AG09309 (cell line): ENCODE measurements at regions not wholly inside any gene's neighbourhood (a gene's known extent, or its start where the extent isn't known, plus 50 kb on each side); places are given as distances from the start of the nearest gene placed in this dataset.
"Not testable (repeated sequence)": the region's sequence is repeated elsewhere in the genome, so short reads cannot be mapped to it uniquely, and the experiment has no call there.

Source experiments
- DNase-seq: peaks from one replicate; pipeline ENCODE4 v3.0.0-alpha.2; 2010; ENCODE audit warnings: low read depth
- H3K4me3 ChIP-seq: 2 replicates; pipeline ENCODE4 v1.5.1; 2011; ENCODE audit warnings: mild to moderate bottlenecking, low read depth, low read length, moderate library complexity; ENCODE audit not compliant: control insufficient read depth
- TF ChIP-seq, protein P1 (sequence below): IDR thresholded peaks from 2 replicates; pipeline ENCODE4 v1.5.1; 2011; ENCODE audit warnings: mild to moderate bottlenecking, low read depth, low read length, inconsistent platforms; ENCODE audit not compliant: insufficient read depth, control insufficient read depth; ENCODE audit errors: missing control alignments

DNA sequence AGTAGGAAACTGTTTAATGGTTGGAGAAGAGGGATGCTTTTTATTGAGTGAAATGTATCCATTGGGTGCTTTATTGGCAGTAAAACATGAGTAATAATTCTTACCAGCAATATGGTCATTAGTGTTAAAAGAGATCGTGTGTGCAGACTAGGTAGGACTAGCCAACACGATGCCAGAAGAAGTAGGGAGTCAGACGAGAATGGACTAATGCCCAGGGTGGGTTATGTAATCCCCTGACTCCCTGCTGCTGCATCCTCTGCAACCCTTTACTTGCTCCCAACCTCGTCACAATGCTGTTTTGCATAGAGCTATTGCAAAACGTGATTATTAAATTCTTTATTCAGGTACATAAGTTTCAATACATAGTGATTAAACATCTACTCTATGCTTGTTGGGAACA, 1213.7 kb downstream of the GATA3 start:
- no peak for DNase-seq
- TF ChIP-seq, protein P1, sequence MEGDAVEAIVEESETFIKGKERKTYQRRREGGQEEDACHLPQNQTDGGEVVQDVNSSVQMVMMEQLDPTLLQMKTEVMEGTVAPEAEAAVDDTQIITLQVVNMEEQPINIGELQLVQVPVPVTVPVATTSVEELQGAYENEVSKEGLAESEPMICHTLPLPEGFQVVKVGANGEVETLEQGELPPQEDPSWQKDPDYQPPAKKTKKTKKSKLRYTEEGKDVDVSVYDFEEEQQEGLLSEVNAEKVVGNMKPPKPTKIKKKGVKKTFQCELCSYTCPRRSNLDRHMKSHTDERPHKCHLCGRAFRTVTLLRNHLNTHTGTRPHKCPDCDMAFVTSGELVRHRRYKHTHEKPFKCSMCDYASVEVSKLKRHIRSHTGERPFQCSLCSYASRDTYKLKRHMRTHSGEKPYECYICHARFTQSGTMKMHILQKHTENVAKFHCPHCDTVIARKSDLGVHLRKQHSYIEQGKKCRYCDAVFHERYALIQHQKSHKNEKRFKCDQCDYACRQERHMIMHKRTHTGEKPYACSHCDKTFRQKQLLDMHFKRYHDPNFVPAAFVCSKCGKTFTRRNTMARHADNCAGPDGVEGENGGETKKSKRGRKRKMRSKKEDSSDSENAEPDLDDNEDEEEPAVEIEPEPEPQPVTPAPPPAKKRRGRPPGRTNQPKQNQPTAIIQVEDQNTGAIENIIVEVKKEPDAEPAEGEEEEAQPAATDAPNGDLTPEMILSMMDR, result no peak
- H3K4me3 ChIP-seq, result no peak overlapping the region

DNA sequence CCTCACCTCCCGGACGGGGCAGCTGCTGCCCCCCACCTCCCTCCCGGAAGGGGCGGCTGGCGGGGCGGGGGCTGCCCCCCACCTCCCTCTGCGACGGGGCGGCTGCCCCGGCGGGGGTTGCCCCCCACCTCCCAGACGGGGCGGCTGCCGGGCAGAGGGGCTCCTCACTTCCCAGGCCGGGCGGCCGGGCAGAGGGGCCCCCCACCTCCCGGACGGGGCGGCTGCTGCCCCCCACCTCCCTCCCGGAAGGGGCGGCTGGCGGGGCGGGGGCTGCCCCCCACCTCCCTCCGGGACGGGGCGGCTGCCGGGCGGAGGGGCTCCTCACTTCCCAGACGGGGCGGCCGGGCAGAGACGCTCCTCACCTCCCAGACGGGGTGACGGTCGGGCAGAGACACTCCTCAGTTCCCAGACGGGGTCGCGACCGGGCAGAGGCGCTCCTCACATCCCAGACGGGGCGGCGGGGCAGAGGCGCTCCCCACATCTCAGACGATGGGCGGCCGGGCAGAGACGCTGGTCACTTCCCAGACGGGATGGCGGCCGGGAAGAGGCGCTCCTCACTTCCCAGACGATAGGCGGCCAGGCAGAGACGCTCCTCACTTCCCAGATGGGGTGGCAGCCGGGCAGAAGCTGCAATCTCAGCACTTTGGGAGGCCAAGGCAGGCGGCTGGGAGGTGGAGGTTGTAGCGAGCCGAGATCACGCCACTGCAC, 1218.8 kb downstream of the GATA3 start:
- DNase-seq, H3K4me3 ChIP-seq: not testable (repeated sequence)

DNA sequence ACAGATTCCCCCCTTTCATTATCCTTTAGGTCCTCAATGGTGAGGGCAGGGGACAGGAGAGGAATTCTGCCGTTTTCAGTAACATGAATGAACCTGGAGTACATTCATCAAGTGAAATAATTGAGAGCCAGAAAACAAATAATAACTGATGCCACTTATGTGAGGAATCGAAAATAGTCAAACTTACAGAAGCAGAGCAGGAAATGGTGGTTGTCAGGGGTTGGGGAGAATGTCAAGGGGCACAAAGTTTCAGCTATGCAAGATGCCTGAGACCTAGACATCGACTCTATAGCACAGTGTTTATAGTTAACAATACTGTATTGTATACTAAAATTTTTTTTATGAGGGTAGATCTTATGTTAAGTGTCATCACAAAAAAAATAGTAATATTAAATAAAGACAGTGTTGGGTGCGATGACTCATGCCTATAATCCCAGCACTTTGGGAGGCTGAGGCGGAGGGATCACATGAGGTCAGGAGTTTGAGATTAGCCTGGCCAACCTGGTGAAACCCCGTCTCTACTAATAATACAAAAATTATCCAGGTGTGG, 1219.8 kb downstream of the GATA3 start:
- no peak overlapping the region for H3K4me3 ChIP-seq
- TF ChIP-seq, protein P1, result no peak
- DNase-seq, result no peak

DNA sequence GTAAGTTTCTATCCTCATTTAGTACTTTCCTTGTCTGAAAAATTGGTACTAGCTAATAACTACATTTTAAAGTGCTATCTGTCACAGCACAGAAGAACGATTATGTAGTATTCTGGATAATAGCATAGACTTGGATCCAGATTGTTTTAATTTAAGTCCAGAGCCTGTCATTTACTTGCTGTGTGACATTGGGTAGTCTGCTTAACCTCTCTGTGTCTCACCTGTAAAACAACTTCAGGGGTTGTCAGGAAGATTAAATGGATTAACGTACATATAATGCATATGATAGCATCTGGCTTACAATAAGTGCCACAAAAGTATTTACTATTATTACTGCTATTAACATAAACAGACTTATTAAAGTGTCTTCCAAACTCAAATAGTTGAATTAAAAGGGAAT, 1221.4 kb downstream of the GATA3 start:
- TF ChIP-seq, protein P1, result no peak

DNA sequence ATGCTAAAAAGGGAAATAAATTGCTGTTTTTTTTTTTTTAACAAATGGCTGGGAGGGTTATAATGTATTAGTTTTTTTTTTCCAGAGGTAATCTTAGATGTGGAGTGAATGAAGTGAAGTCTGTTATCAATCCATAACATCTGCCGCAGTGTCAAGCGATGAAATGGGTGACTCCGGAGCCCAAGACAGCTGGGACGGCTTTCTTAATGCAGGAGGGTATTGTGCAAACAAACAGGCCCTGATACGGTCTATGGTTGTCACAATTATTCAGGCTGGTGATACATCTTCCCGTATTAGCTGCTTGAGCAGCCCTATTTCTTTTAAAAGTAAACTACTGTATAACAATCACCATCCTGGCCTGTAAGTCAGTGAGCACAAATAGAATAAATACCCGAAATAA, 1231.2 kb downstream of the GATA3 start:
- no peak for DNase-seq
- no peak overlapping the region for H3K4me3 ChIP-seq
- TF ChIP-seq, protein P1, result no peak

More for the DNA sequence above, 1221.4 kb downstream of the GATA3 start:
- no peak overlapping the region for H3K4me3 ChIP-seq
- DNase-seq, result no peak

DNA sequence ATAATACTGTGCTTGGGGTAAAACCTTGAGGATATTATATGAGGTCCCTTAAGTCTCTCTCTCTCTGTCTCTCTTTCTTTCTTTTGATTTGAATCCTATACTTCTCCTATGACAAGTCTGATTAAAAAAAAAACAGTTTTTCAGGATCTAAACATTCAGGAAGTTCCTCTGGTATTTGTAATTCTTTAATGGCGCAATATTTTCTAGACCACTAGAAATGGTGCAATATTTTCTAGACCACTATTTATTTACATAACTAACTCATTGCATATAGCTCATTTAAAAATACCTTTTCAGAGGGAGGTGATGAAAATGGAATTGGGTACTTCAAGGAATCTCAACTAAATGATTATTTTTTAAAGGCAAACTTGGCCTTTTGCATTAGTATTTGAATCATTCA, 1235.3 kb downstream of the GATA3 start:
- H3K4me3 ChIP-seq, result no peak overlapping the region
- no peak for DNase-seq
- TF ChIP-seq, protein P1, result no peak

DNA sequence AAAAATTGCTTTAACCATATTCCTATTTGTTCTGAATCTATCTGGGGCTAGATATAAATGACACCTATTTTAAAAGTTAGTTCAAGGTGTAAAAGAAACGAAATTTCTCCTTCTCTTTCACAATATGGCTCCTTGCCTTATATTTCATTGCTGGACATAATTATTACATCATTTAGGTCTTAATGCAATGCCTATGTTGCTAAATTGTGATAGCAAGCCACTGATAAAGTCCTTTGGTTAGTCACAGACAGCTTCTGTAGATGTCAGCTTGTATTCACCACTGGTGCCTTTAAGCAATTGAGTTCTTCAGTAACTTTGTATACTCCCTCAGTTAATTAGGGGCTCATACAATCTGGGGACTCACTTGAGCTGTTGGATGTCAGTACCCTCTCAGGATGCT, 1236.6 kb downstream of the GATA3 start:
- no peak overlapping the region for H3K4me3 ChIP-seq
- no peak for DNase-seq
- TF ChIP-seq, protein P1, result no peak
